Prostate gland (tissue), 2 donors: ENCODE measurements at regions not wholly inside any gene's neighbourhood (a gene's known extent, or its start where the extent isn't known, plus 50 kb on each side); places are given as distances from the start of the nearest gene placed in this dataset.

Experiments used
- DNase-seq: peaks from one replicate; pipeline ENCODE4 v3.0.0-alpha.2; 2019; ENCODE audit warnings: low spot score
- H3K27ac ChIP-seq, 2 donors: fragments of 200-600 bp; sonication (generic); 2 replicates each; pipeline ENCODE4 v1.5.1; 2017 to 2019
- H3K27me3 ChIP-seq: fragments of 200-600 bp; sonication (generic); replicated peaks from 2 replicates; pipeline ENCODE4 v1.5.1; 2019; ENCODE audit not compliant: insufficient read depth
- H3K36me3 ChIP-seq, 2 donors: fragments of 200-600 bp; sonication (generic); 1 replicate in 1 of 2; 2 replicates in 1 of 2; pipeline versions ENCODE4 v1.5.1 to v1.8.1; 2017 to 2019
- H3K4me1 ChIP-seq: fragments of 200-600 bp; sonication (generic); replicated peaks from 2 replicates; pipeline ENCODE4 v1.5.1; 2019
- H3K4me3 ChIP-seq, 2 donors: fragments of 200-600 bp; sonication (generic); 2 replicates each; pipeline ENCODE4 v1.5.1; 2017 to 2019
- H3K9me3 ChIP-seq: fragments of 200-600 bp; sonication (generic); 2 replicates; pipeline ENCODE4 v1.5.1; 2017
- POLR2A ChIP-seq: fragments of 450-650 bp; IDR thresholded peaks from one replicate; pipeline ENCODE4 v1.6.1; 2016; ENCODE audit warnings: antibody characterized with exemption, mild to moderate bottlenecking
- POLR2AphosphoS5 ChIP-seq: sonication (generic); formaldehyde crosslinking; IDR thresholded peaks from one replicate; pipeline ENCODE4 v1.6.1; 2017; ENCODE audit warnings: antibody characterized with exemption
- WGBS: methylation state at CpG from one replicate; pipeline ENCODE4 v1.1.5; 2018; 5-methylcytosine and 5-hydroxymethylcytosine counted together
- intact Hi-C: fragments of 100-400 bp; cut with DNase I; formaldehyde crosslinking; loops from one replicate; pipeline ENCODE4 v1.14.2; 2022
- TF ChIP-seq, protein P1 (sequence below), 4 experiments: fragments of 200-600 bp in 2 of 4; fragments of 450-650 bp in 2 of 4; sonication (generic) in 2 of 4; IDR thresholded peaks; 1 replicate in 3 of 4; 2 replicates in 1 of 4; pipeline ENCODE4 v1.5.1; 2016 to 2019; ENCODE audit warnings: antibody characterized with exemption in 4 of 4, mild to moderate bottlenecking in 2 of 4, moderate library complexity in 2 of 4

DNA sequence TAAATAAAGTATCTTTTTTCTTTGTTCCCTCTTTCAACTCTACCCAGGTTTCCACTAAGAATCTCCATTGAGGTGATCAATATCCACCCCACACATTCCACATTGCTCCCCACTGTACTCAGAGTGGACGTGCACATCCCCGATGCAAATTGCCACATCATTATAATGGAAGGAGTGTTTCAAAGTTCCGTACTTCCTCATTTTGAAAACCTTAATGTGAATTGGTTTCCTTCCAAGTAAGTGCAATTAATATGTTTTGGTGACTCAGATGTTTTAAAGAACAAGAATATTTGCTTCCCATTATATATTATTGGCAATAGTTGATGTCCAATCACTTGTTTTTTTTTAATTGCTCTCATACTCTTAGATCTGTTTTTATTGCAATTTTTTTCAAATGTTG is 463.6 kb downstream of the HACE1 start:
- no peak overlapping the region for H3K27ac ChIP-seq
- 46% methylated on average over 3 of the region's 3 CpGs for WGBS
- no peaks in the 10 kb centered on the region for H3K36me3 ChIP-seq
- H3K27me3 ChIP-seq, result no peaks in the 10 kb centered on the region
- no peaks in the 10 kb centered on the region for H3K4me1 ChIP-seq
- intact Hi-C loops, result no loop called here
- TF ChIP-seq, protein P1, sequence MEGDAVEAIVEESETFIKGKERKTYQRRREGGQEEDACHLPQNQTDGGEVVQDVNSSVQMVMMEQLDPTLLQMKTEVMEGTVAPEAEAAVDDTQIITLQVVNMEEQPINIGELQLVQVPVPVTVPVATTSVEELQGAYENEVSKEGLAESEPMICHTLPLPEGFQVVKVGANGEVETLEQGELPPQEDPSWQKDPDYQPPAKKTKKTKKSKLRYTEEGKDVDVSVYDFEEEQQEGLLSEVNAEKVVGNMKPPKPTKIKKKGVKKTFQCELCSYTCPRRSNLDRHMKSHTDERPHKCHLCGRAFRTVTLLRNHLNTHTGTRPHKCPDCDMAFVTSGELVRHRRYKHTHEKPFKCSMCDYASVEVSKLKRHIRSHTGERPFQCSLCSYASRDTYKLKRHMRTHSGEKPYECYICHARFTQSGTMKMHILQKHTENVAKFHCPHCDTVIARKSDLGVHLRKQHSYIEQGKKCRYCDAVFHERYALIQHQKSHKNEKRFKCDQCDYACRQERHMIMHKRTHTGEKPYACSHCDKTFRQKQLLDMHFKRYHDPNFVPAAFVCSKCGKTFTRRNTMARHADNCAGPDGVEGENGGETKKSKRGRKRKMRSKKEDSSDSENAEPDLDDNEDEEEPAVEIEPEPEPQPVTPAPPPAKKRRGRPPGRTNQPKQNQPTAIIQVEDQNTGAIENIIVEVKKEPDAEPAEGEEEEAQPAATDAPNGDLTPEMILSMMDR (IDR thresholded peaks at IDR 0.05), result no peak
- no peak for TF ChIP-seq POLR2AphosphoS5
- no peak for TF ChIP-seq POLR2A
- H3K4me3 ChIP-seq, result no peak overlapping the region
- DNase-seq, result no peak
- no peaks in the 10 kb centered on the region for H3K9me3 ChIP-seq

GRCh38 chr6:104381907-104382306 is 477.8 kb downstream of the HACE1 start:
- Histone ChIP-seq H3K27me3 (no peaks in the 10 kb centered on the region), H3K27ac (no peak overlapping the region), H3K36me3 (no peaks in the 10 kb centered on the region), H3K9me3 (no peaks in the 10 kb centered on the region), H3K4me3 (no peak overlapping the region), H3K4me1 (no peaks in the 10 kb centered on the region)
- intact Hi-C loops, result no loop called here
- WGBS, result 78% methylated on average over 2 of the region's 2 CpGs
- no peak for DNase-seq
- no peak for TF ChIP-seq POLR2A
- no peak for TF ChIP-seq POLR2AphosphoS5
- TF ChIP-seq, protein P1 (IDR thresholded peaks at IDR 0.05), result no peak

DNA sequence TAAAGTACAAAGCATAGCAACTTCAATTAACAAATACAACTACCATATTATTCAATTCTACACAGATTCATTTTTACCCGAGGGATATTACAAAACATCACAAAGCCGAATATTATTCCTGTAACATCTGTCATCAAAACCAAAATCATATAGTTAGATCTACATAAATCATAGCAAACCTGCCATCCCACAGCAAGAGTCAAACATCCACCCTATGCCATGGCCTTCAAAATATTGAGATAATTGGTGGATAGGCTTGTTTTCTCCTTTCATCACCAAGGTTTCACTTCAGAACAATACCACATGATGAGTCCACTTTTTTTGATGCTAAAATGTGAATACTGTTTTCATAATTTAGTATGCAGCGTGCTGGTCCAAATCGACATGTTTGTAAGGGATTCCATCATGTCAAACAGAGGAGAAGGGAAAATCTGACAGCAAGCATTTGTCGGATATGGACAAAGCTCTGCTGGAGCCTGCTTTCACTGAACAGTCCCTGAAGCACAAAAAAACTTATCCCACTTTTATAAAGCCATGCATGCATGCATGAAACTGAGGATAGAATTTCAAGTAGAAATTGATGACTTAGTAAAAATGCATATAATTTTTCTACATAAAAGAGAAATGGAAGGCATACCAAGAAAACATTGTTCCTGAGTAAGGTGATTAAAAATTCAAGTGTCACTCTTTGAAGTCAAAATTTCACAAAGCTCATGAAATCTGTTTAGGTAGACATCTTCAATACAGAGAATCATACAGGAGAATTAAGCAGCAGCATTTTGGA is 494.1 kb downstream of the HACE1 start:
- Histone ChIP-seq H3K27ac (no peak overlapping the region), H3K36me3 (no peaks in the 10 kb centered on the region), H3K27me3 (no peaks in the 10 kb centered on the region), H3K4me1 (no peaks in the 10 kb centered on the region), H3K9me3 (no peaks in the 10 kb centered on the region), H3K4me3 (no peak overlapping the region)
- DNase-seq, result no peak
- TF ChIP-seq, protein P1 (IDR thresholded peaks at IDR 0.05), result no peak
- no peak for TF ChIP-seq POLR2A
- no peak for TF ChIP-seq POLR2AphosphoS5
- 92% methylated on average over 5 of the region's 5 CpGs for WGBS
- intact Hi-C loops, result no loop called here

DNA sequence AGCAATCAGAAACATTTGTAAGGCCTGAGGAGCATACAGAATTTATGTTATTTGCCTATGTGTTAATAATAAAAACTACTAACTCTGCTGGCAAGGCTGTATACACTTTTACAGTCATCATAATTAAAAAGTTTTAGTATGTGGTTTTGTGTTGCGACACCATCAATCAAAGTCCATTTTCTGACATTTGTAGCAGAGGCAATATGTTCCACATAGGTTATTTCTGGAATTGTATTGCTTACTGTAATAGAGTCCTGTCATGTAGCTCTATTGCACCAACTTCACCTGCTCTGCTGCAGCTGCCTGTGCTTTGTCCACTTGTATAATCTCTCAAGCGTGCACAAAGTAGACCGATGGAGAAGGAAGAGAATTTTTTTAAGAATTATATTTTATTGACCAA is 501.8 kb downstream of the HACE1 start:
- no peaks in the 10 kb centered on the region for H3K36me3 ChIP-seq
- TF ChIP-seq, protein P1 (IDR thresholded peaks at IDR 0.05), result no peak
- TF ChIP-seq POLR2A (no peak), POLR2AphosphoS5 (no peak)
- H3K27me3 ChIP-seq, result no peaks in the 10 kb centered on the region
- no peak overlapping the region for H3K27ac ChIP-seq
- DNase-seq, result no peak
- no peaks in the 10 kb centered on the region for H3K9me3 ChIP-seq
- no peak overlapping the region for H3K4me3 ChIP-seq
- H3K4me1 ChIP-seq, result no peaks in the 10 kb centered on the region
- WGBS, result 87% methylated on average over 3 of the region's 3 CpGs
- intact Hi-C loops, result no loop called here

DNA sequence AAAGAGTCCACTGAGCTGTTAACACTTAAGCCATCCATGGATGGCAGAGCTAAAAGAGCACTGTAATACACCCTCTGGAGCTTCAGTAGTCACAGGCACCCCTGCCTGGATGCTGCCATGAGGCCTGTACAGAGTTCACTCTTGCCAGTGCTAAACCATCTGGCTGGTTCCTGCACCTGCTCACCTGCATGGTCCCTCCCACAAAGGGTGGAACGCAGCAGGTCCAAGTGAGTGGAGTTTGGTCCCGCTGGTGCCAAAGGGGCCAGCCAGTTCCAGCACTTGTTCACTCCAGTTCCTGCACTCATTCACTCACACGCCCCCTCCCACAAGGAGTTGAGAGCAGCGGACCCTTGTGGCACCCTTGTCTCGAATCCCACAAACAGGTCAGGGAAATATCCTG is 503.5 kb downstream of the HACE1 start:
- no peak overlapping the region for H3K27ac ChIP-seq
- no peaks in the 10 kb centered on the region for H3K9me3 ChIP-seq
- no peaks in the 10 kb centered on the region for H3K27me3 ChIP-seq
- H3K36me3 ChIP-seq, result no peaks in the 10 kb centered on the region
- TF ChIP-seq POLR2AphosphoS5 (no peak), POLR2A (no peak)
- TF ChIP-seq, protein P1 (IDR thresholded peaks at IDR 0.05), result no peak
- no peak for DNase-seq
- H3K4me3 ChIP-seq, result no peak overlapping the region
- 93% methylated on average over 5 of the region's 5 CpGs for WGBS
- H3K4me1 ChIP-seq, result no peaks in the 10 kb centered on the region
- intact Hi-C loops, result no loop called here
